HG03135 (cell line): ENCODE measurements at regions not wholly inside any gene's neighbourhood (a gene's known extent, or its start where the extent isn't known, plus 50 kb on each side); places are given as distances from the start of the nearest gene placed in this dataset.

Source experiments
- ATAC-seq: cut with Tn5 transposase; IDR thresholded peaks from one replicate; pipeline ENCODE4 v1.9.1; 2021; ENCODE audit warnings: mild to moderate bottlenecking, moderate library complexity; ENCODE audit not compliant: unreplicated experiment

- ATAC-seq: no peak
Observed at GRCh38 chr1:4408380-4408779, 246.0 kb upstream of the AJAP1 start.

GRCh38 chr1:4411862-4412261 is 242.5 kb upstream of the AJAP1 start:
- ATAC-seq: no peak

- ATAC-seq: no peak
Observed at GRCh38 chr1:4415476-4415875, 238.9 kb upstream of the AJAP1 start.

GRCh38 chr1:4416189-4416588 is 238.2 kb upstream of the AJAP1 start:
- no peak for ATAC-seq

GRCh38 chr1:4418021-4418420 is 236.4 kb upstream of the AJAP1 start:
- no peak for ATAC-seq

GRCh38 chr1:4421986-4422385 is 232.4 kb upstream of the AJAP1 start:
- ATAC-seq: no peak

- no peak for ATAC-seq
Observed at GRCh38 chr1:4422504-4423289, 231.7 kb upstream of the AJAP1 start.

GRCh38 chr1:4424254-4424653 is 230.2 kb upstream of the AJAP1 start:
- ATAC-seq: no peak

- no peak for ATAC-seq
Observed at GRCh38 chr1:4424766-4425165, 229.6 kb upstream of the AJAP1 start.

- no peak for ATAC-seq
Observed at GRCh38 chr1:4425892-4426291, 228.5 kb upstream of the AJAP1 start.

GRCh38 chr1:4428711-4429110 is 225.7 kb upstream of the AJAP1 start:
- no peak for ATAC-seq

GRCh38 chr1:4430406-4431365 is 223.7 kb upstream of the AJAP1 start:
- ATAC-seq: no peak

- no peak for ATAC-seq
Observed at GRCh38 chr1:4431491-4431890, 222.9 kb upstream of the AJAP1 start.

GRCh38 chr1:4433075-4433474 is 221.3 kb upstream of the AJAP1 start:
- ATAC-seq: no peak

GRCh38 chr1:4444086-4444485 is 210.3 kb upstream of the AJAP1 start:
- ATAC-seq: no peak

GRCh38 chr1:4447778-4448420 is 206.5 kb upstream of the AJAP1 start:
- ATAC-seq: no peak

GRCh38 chr1:4449972-4450371 is 204.4 kb upstream of the AJAP1 start:
- no peak for ATAC-seq

- no peak for ATAC-seq
Observed at GRCh38 chr1:4452701-4453100, 201.7 kb upstream of the AJAP1 start.

GRCh38 chr1:4460052-4460451 is 194.4 kb upstream of the AJAP1 start:
- no peak for ATAC-seq

- ATAC-seq: no peak
Observed at GRCh38 chr1:4460651-4461050, 193.8 kb upstream of the AJAP1 start.

GRCh38 chr1:4461726-4462290 is 192.6 kb upstream of the AJAP1 start:
- no peak for ATAC-seq
